ENCODE measurements at regions not wholly inside any gene's neighbourhood (a gene's known extent, or its start where the extent isn't known, plus 50 kb on each side); places are given as distances from the start of the nearest gene placed in this dataset.

DNA sequence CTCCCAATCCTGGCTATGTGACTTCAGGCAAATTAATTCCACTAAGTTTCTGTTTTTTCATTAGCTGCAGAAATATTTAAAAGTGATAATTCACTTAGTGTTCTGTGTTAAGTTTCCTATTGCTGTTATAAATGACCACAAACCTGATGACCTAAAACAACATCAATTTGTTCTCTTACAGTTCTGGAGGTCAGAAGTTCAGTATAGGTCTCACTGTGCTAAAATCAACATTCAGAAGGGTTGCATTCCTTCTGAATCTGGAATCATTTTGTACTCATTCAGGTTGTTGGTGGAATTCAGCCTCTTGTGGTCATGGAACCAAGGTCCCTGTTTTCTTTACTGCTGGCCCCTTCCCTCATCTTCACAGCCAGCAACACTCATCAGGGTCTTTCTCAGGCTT is 254.1 kb downstream of the CNTN3 start:
- Histone ChIP-seq H3K9me3 (no peaks in the 10 kb centered on the region), H3K4me1 (no peaks in the 10 kb centered on the region), H3K4me3 (no peak overlapping the region), H3K27ac (no peak overlapping the region), H3K36me3 (no peaks in the 10 kb centered on the region), H3K27me3 (no peaks in the 10 kb centered on the region)
- ATAC-seq = no peak
- FAIRE-seq = no peak
- intact Hi-C loops (cut with DNase I) = no loop called here
- TF ChIP-seq, protein P1, sequence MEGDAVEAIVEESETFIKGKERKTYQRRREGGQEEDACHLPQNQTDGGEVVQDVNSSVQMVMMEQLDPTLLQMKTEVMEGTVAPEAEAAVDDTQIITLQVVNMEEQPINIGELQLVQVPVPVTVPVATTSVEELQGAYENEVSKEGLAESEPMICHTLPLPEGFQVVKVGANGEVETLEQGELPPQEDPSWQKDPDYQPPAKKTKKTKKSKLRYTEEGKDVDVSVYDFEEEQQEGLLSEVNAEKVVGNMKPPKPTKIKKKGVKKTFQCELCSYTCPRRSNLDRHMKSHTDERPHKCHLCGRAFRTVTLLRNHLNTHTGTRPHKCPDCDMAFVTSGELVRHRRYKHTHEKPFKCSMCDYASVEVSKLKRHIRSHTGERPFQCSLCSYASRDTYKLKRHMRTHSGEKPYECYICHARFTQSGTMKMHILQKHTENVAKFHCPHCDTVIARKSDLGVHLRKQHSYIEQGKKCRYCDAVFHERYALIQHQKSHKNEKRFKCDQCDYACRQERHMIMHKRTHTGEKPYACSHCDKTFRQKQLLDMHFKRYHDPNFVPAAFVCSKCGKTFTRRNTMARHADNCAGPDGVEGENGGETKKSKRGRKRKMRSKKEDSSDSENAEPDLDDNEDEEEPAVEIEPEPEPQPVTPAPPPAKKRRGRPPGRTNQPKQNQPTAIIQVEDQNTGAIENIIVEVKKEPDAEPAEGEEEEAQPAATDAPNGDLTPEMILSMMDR (IDR thresholded peaks at IDR 0.05) = no peak
- DNase-seq = no peak

DNA sequence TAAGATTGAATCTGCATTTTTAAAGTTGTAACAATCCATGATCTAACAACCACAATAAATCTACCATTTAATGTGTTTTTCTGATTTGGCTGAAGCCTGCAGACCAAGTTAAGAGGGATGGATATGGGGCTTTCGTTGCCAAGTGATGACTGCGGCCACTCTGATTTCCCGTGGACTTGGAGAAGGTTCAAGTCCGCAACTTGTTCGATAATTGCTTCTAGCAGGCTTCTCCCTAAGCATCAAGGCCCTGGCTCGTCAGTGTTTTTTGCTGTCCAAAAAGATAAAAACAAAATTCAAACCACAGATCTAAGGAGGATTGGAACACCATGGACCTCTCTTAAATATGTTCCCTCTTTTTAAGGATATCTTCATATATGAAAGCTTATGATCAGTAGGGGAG is 256.6 kb downstream of the CNTN3 start:
- whole genome bisulfite sequencing, 2 donors = 83 to 86% methylated on average over 6 of the region's 6 CpGs
- H3K9me3 ChIP-seq = no peaks in the 10 kb centered on the region
- H3K4me1 ChIP-seq = no peaks in the 10 kb centered on the region
- FAIRE-seq (no peak), DNase-seq (no peak), ATAC-seq (no peak)
- no peak overlapping the region for H3K4me3 ChIP-seq
- H3K27ac ChIP-seq = no peak overlapping the region
- intact Hi-C loops (cut with DNase I) = no loop called here
- no peaks in the 10 kb centered on the region for H3K36me3 ChIP-seq
- TF ChIP-seq, protein P1 (IDR thresholded peaks at IDR 0.05) = no peak
- no peaks in the 10 kb centered on the region for H3K27me3 ChIP-seq

DNA sequence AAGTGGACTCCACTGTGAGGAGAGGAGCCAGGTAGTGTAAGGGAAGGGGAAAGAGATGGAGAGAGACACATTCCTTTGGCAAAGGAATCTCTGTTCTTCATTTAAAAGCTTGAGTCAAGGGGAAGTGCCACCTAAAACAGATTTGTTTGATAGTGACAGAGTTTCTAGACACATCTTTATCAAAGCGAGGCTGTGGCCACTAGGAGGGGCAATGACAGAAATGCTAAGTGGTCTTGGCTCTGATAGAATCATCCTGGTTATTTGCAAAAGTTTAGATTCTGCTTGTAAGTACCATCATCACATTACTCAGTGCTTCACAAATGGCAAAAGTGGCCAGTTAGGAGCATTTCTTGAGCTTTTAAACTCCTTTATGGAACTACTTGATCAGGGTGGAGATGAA is 261.4 kb downstream of the CNTN3 start:
- Histone ChIP-seq H3K27me3 (no peaks in the 10 kb centered on the region), H3K27ac (no peak overlapping the region), H3K36me3 (no peaks in the 10 kb centered on the region), H3K9me3 (no peaks in the 10 kb centered on the region), H3K4me1 (no peaks in the 10 kb centered on the region), H3K4me3 (no peak overlapping the region)
- ATAC-seq = no peak
- no peak for FAIRE-seq
- no peak for DNase-seq
- WGBS, 2 donors = 78 to 92% methylated on average over 1 of the region's 1 CpG
- intact Hi-C loops (cut with DNase I) = no loop called here
- TF ChIP-seq, protein P1 (IDR thresholded peaks at IDR 0.05) = no peak

DNA sequence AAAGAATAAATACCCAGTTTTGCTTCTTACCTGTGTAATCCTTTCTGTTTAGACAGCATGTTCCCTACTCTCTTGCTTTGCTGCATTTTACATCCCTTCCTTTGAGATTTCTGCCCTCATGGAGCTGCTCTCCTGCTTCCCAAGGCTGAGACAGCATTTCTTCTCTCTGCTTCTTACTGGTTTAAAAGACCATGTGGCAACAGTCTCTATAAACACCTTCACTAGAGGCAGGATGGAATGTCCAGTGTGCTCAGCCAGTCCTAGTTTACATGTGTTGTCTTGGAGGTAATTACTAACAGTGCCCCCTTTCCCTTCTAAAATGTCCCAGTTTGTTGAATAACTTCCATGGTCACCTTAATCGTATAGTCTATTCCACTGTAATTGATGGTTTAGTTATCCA is 262.3 kb downstream of the CNTN3 start:
- no peak for DNase-seq
- intact Hi-C loops (cut with DNase I) = no loop called here
- no peak overlapping the region for H3K27ac ChIP-seq
- no peaks in the 10 kb centered on the region for H3K27me3 ChIP-seq
- H3K9me3 ChIP-seq = no peaks in the 10 kb centered on the region
- H3K4me1 ChIP-seq = no peaks in the 10 kb centered on the region
- no peak for ATAC-seq
- FAIRE-seq = no peak
- no peaks in the 10 kb centered on the region for H3K36me3 ChIP-seq
- no peak overlapping the region for H3K4me3 ChIP-seq
- WGBS, 2 donors = 83 to 89% methylated on average over 1 of the region's 1 CpG
- TF ChIP-seq, protein P1 (IDR thresholded peaks at IDR 0.05) = no peak

DNA sequence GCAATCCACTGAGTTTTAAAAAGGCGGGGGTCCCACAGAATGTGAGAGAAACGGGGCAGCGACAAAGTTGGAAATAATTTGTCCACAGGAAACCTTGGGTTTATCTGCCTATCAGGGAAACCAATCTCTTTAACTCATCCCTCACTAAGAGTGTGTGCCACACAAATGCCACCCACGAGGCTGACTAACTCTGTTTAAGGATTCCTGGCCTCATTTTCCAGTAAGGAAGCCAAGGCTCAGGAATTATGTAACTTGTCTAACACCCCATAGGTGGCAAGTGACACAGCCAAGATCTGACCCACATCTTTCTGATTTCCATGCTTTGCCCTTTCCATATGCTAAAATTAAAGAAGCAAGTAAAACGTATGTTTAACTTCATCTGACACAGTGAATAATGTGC is 263.2 kb downstream of the CNTN3 start:
- no peak overlapping the region for H3K4me3 ChIP-seq
- TF ChIP-seq, protein P1 (IDR thresholded peaks at IDR 0.05) = no peak
- DNase-seq = no peak
- ATAC-seq = no peak
- H3K27me3 ChIP-seq = no peaks in the 10 kb centered on the region
- intact Hi-C loops (cut with DNase I) = no loop called here
- no peak for FAIRE-seq
- no peaks in the 10 kb centered on the region for H3K4me1 ChIP-seq
- no peak overlapping the region for H3K27ac ChIP-seq
- no peaks in the 10 kb centered on the region for H3K36me3 ChIP-seq
- no peaks in the 10 kb centered on the region for H3K9me3 ChIP-seq
- 82 to 87% methylated on average over 5 of the region's 5 CpGs for WGBS, 2 donors

Measured in pancreas (tissue), 10 donors.